ENCODE measurements at regions not wholly inside any gene's neighbourhood (a gene's known extent, or its start where the extent isn't known, plus 50 kb on each side); places are given as distances from the start of the nearest gene placed in this dataset. TPM values are rescaled to one million over a fixed set of nuclear protein-coding genes. Genes with fewer than 3 reads are reported as not detected.

DNA sequence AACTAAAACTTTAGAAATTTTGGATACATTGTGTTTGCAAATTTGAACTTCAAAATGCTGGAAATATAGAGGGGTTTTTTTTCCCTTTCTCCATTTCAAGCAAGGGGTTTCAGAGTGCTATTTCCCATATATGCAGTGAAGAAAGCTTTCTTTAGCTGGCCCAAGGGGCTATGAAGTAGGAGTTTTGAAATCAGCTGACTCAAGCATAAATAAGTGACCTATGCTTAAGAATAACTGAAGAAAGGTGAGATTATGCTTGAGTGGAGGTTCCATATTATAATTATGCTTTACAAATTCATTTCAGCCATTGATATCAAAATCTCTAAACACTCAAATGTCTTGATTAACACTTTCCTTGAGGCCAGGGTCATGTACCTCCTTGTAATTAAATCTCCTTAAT, 51.0 kb upstream of the RBBP8 start:
- TF ChIP-seq, protein P1, sequence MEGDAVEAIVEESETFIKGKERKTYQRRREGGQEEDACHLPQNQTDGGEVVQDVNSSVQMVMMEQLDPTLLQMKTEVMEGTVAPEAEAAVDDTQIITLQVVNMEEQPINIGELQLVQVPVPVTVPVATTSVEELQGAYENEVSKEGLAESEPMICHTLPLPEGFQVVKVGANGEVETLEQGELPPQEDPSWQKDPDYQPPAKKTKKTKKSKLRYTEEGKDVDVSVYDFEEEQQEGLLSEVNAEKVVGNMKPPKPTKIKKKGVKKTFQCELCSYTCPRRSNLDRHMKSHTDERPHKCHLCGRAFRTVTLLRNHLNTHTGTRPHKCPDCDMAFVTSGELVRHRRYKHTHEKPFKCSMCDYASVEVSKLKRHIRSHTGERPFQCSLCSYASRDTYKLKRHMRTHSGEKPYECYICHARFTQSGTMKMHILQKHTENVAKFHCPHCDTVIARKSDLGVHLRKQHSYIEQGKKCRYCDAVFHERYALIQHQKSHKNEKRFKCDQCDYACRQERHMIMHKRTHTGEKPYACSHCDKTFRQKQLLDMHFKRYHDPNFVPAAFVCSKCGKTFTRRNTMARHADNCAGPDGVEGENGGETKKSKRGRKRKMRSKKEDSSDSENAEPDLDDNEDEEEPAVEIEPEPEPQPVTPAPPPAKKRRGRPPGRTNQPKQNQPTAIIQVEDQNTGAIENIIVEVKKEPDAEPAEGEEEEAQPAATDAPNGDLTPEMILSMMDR (IDR thresholded peaks at IDR 0.05) = no peak
- Histone ChIP-seq H3K9ac (ENCODE audit: insufficient read depth, low read length, poor library complexity, severe bottlenecking) (no peak overlapping the region), H3K27me3 (ENCODE audit: control insufficient read depth in 2 of 2, insufficient read depth in 2 of 2, low read length in 2 of 2) (no peaks in the 10 kb centered on the region), H3K4me1 (ENCODE audit: control insufficient read depth in 1 of 2, insufficient read depth in 2 of 2, low read length in 2 of 2) (no peaks in the 10 kb centered on the region), H3K27ac (ENCODE audit: low read depth in 1 of 2, low read length in 2 of 2) (no peak overlapping the region), H3K36me3 (replicated peaks in 1 of 2; ENCODE audit: control insufficient read depth in 1 of 2, insufficient read depth in 2 of 2, low read length in 2 of 2) (no peaks in the 10 kb centered on the region), H3K9me3 (replicated peaks in 1 of 2; ENCODE audit: control insufficient read depth in 1 of 2, insufficient read depth in 1 of 2, low read length in 2 of 2) (peaks cover 0 to 9% of the 10 kb centered on the region in 2 donors), H4K20me1 (ENCODE audit: insufficient read depth, low read length) (no peaks in the 10 kb centered on the region), H3K4me2 (replicated peaks; ENCODE audit: extremely low read depth, low read length, poor library complexity, severe bottlenecking) (no peak overlapping the region), H2AFZ (ENCODE audit: insufficient read depth, low read depth, low read length, poor library complexity, severe bottlenecking) (no peak overlapping the region), H3K79me2 (ENCODE audit: insufficient read depth, low read length) (no peaks in the 10 kb centered on the region), H3K4me3 (replicated peaks in 1 of 3; ENCODE audit: low read depth in 2 of 3, low read length in 3 of 3) (no peak overlapping the region)
- Mint-ChIP-seq H3K36me3 (no peaks in the 10 kb centered on the region), H3K9me3 (peaks cover 7 to 16% (median 11%) of the 10 kb centered on the region in 7 donors), H3K27me3 (ENCODE audit: low read depth in 3 of 3) (no peaks in the 10 kb centered on the region), H3K4me3 (no peak overlapping the region), H3K4me1 (no peaks in the 10 kb centered on the region), H3K27ac (no peak overlapping the region)
- intact Hi-C loops (cut with micrococcal nuclease) = no loop called here
- DNase-seq = no peak

DNA sequence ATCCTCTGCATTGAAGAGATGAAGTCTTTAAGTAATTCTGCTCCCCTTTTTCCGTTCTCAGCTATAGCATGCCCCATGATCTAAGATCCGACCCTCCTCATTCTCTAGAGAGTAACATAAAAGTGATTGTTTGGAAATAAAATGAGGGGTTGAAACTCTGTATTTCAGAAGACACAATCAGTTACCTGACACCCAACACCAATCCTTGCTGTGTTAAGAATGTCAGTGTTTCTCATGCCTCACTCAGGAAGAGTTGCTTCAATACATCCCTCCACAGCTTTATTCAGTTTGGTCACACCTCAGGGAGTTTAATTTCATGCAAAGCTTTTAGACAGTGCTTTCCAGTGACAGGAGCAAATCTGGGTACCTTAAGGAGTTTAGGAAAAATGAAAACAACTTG, 49.9 kb upstream of the RBBP8 start:
- Mint-ChIP-seq H3K27ac (no peak overlapping the region), H3K4me3 (no peak overlapping the region), H3K36me3 (no peaks in the 10 kb centered on the region), H3K4me1 (no peaks in the 10 kb centered on the region), H3K27me3 (ENCODE audit: low read depth in 3 of 3) (no peaks in the 10 kb centered on the region), H3K9me3 (peaks cover 7 to 16% (median 13%) of the 10 kb centered on the region in 7 donors)
- no peaks in the 10 kb centered on the region for H3K4me1 ChIP-seq (ENCODE audit: control insufficient read depth in 1 of 2, insufficient read depth in 2 of 2, low read length in 2 of 2)
- no peak for DNase-seq
- no peaks in the 10 kb centered on the region for H3K27me3 ChIP-seq (ENCODE audit: control insufficient read depth in 2 of 2, insufficient read depth in 2 of 2, low read length in 2 of 2)
- no peaks in the 10 kb centered on the region for H3K79me2 ChIP-seq (ENCODE audit: insufficient read depth, low read length)
- TF ChIP-seq, protein P1 (IDR thresholded peaks at IDR 0.05) = no peak
- no peak overlapping the region for H3K4me3 ChIP-seq (replicated peaks in 1 of 3; ENCODE audit: low read depth in 2 of 3, low read length in 3 of 3)
- H3K9ac ChIP-seq (ENCODE audit: insufficient read depth, low read length, poor library complexity, severe bottlenecking) = no peak overlapping the region
- H2AFZ ChIP-seq (ENCODE audit: insufficient read depth, low read depth, low read length, poor library complexity, severe bottlenecking) = no peak overlapping the region
- WGBS (ENCODE audit: insufficient coverage) = no CpG with 5 or more reads among the region's 2 CpGs
- H3K9me3 ChIP-seq (replicated peaks in 1 of 2; ENCODE audit: control insufficient read depth in 1 of 2, insufficient read depth in 1 of 2, low read length in 2 of 2) = peaks cover 0 to 9% of the 10 kb centered on the region in 2 donors
- no peaks in the 10 kb centered on the region for H3K36me3 ChIP-seq (replicated peaks in 1 of 2; ENCODE audit: control insufficient read depth in 1 of 2, insufficient read depth in 2 of 2, low read length in 2 of 2)
- no peak overlapping the region for H3K4me2 ChIP-seq (replicated peaks; ENCODE audit: extremely low read depth, low read length, poor library complexity, severe bottlenecking)
- intact Hi-C loops (cut with micrococcal nuclease) = no loop called here
- no peaks in the 10 kb centered on the region for H4K20me1 ChIP-seq (ENCODE audit: insufficient read depth, low read length)
- no peak overlapping the region for H3K27ac ChIP-seq (ENCODE audit: low read depth in 1 of 2, low read length in 2 of 2)

Small RNAs in the stretch of these regions (small RNA-seq; reads per million reads assigned to genes)
- not detected for gene RNU6-1032P (ENCODE audit: insufficient read length, low read depth)

Measured in CD14-positive monocyte (primary cell).